ENCODE measurements at regions not wholly inside any gene's neighbourhood (a gene's known extent, or its start where the extent isn't known, plus 50 kb on each side); places are given as distances from the start of the nearest gene placed in this dataset.

DNA sequence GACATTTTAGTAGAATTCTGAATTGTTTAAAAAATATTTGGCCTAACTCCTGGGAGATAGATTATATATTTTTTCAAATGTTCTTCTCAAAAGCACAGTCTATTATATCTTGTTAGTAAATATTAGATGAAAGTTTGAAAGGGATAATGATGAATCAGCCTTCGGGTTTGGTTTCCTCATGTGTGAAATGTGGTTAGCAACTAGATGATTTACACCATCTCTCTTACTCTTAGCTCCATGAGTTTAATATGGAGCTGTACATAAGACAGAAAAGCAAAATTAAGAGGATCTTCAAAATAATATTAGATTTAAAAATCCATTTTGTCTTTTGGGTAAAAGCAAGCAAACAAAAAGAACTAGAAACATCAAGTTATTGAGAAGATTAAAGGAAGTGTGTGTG, 120.8 kb upstream of the SFRP2 start:
- TF ChIP-seq, protein P1, sequence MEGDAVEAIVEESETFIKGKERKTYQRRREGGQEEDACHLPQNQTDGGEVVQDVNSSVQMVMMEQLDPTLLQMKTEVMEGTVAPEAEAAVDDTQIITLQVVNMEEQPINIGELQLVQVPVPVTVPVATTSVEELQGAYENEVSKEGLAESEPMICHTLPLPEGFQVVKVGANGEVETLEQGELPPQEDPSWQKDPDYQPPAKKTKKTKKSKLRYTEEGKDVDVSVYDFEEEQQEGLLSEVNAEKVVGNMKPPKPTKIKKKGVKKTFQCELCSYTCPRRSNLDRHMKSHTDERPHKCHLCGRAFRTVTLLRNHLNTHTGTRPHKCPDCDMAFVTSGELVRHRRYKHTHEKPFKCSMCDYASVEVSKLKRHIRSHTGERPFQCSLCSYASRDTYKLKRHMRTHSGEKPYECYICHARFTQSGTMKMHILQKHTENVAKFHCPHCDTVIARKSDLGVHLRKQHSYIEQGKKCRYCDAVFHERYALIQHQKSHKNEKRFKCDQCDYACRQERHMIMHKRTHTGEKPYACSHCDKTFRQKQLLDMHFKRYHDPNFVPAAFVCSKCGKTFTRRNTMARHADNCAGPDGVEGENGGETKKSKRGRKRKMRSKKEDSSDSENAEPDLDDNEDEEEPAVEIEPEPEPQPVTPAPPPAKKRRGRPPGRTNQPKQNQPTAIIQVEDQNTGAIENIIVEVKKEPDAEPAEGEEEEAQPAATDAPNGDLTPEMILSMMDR (IDR thresholded peaks at IDR 0.05; ENCODE audit: control extremely low read depth in 1 of 3, insufficient read depth in 1 of 3, low read depth in 1 of 3, low read length in 3 of 3): no peak
- TF ChIP-seq TAF1 (IDR thresholded peaks at IDR 0.05; ENCODE audit: low read depth, low read length) (no peak), SP1 (IDR thresholded peaks at IDR 0.05; ENCODE audit: low read depth, low read length) (no peak), YY1 (IDR thresholded peaks at IDR 0.05; ENCODE audit: low read depth, low read length) (no peak), CREB1 (IDR thresholded peaks at IDR 0.05) (no peak), BACH1 (IDR thresholded peaks at IDR 0.05; ENCODE audit: low read length) (no peak), SRF (IDR thresholded peaks at IDR 0.05; ENCODE audit: low read depth, low read length) (no peak), RNF2 (IDR thresholded peaks at IDR 0.05; ENCODE audit: borderline replicate concordance, low read depth, low read length, missing control alignments, poor library complexity, severe bottlenecking) (no peak), SUZ12 (IDR thresholded peaks at IDR 0.05; ENCODE audit: low read length) (no peak), POLR2A (IDR thresholded peaks at IDR 0.05; ENCODE audit: control extremely low read depth in 1 of 2, low read depth in 2 of 2, low read length in 2 of 2) (no peak), BRCA1 (IDR thresholded peaks at IDR 0.05; ENCODE audit: low read depth, low read length) (no peak)
- TF ChIP-seq, protein P2, sequence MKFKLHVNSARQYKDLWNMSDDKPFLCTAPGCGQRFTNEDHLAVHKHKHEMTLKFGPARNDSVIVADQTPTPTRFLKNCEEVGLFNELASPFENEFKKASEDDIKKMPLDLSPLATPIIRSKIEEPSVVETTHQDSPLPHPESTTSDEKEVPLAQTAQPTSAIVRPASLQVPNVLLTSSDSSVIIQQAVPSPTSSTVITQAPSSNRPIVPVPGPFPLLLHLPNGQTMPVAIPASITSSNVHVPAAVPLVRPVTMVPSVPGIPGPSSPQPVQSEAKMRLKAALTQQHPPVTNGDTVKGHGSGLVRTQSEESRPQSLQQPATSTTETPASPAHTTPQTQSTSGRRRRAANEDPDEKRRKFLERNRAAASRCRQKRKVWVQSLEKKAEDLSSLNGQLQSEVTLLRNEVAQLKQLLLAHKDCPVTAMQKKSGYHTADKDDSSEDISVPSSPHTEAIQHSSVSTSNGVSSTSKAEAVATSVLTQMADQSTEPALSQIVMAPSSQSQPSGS (IDR thresholded peaks at IDR 0.05; ENCODE audit: low read length): no peak

All from H1 (cell line).